ENCODE measurements at regions not wholly inside any gene's neighbourhood (a gene's known extent, or its start where the extent isn't known, plus 50 kb on each side); places are given as distances from the start of the nearest gene placed in this dataset.

GRCh38 chr1:234869182-234870019 lies 259.2 kb downstream of the TOMM20 start:
- Histone ChIP-seq H3K4me3 (no peak overlapping the region), H3K36me3 (no peaks in the 10 kb centered on the region), H3K27ac (no peak overlapping the region), H3K4me1 (no peaks in the 10 kb centered on the region), H3K9me3 (no peaks in the 10 kb centered on the region), H3K27me3 (no peaks in the 10 kb centered on the region)
- intact Hi-C loops (cut with DNase I; ENCODE audit: low total_unique reads) = no loop called here
- peak in 1 of 2 donors; percentile 8 for DNase-seq
- no peak for TF ChIP-seq CTCF (IDR thresholded peaks at IDR 0.05)
- no peak for TF ChIP-seq POLR2A (IDR thresholded peaks at IDR 0.05)

DNA sequence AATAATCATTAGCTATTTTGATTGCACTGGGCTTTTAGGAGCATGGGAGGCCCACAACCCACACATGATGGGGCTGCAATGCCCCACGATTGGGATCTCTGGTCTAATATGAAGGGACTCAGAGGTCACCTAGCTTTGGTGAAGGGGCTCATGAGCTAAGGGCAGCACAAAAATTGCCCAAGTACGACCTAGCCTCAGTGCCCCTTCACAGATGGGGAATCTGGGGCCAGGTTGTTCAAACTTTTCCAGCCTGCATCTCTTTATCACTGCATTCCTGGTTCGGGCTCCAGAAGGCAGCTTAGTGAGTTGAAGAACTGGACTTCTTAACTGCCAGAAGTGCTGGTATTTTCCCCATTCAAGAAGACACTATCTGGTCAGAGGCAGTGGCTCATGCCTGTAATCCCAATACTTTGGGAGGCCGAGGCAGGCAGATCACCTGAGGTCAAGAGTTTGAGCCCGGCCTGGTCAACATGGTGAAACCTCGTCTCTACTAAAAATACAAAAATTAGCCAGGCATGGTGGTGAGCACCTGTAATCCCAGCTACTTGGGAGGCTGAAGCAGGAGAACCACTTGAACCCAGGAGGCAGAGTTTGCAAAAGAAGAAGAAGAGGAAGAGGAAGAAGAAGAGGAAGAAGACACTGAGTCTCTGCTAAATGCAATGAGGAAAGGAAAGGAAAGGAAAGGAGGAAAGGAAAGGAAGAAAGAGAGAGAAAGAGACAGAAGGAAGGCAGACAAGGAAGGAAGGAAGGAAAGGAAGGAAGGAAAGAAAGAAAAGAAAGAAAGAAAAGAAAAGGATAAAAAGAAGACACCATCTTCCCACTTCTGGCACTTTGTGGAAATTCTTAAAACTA lies 258.5 kb upstream of the IRF2BP2 start:
- Histone ChIP-seq H3K36me3 (no peaks in the 10 kb centered on the region), H3K9me3 (no peaks in the 10 kb centered on the region), H3K27ac (no peak overlapping the region), H3K4me1 (peaks cover 0 to 3% of the 10 kb centered on the region in 2 donors), H3K4me3 (no peak overlapping the region), H3K27me3 (no peaks in the 10 kb centered on the region)
- peak in 1 of 2 donors; percentile 7 for DNase-seq
- TF ChIP-seq CTCF (IDR thresholded peaks at IDR 0.05) (no peak), POLR2A (IDR thresholded peaks at IDR 0.05) (no peak)
- intact Hi-C loops (cut with DNase I; ENCODE audit: low total_unique reads) = no loop called here

GRCh38 chr1:234866007-234866866 lies 256.3 kb upstream of the IRF2BP2 start:
- TF ChIP-seq CTCF (IDR thresholded peaks at IDR 0.05) (no peak), POLR2A (IDR thresholded peaks at IDR 0.05) (no peak)
- H3K27ac ChIP-seq = peak overlapping the region in 1 of 2 donors; percentile 38
- peak; percentile 67 to 71 for DNase-seq
- intact Hi-C loops (cut with DNase I; ENCODE audit: low total_unique reads) = no loop called here
- no peaks in the 10 kb centered on the region for H3K27me3 ChIP-seq
- no peaks in the 10 kb centered on the region for H3K36me3 ChIP-seq
- H3K4me1 ChIP-seq = peaks cover 4 to 9% of the 10 kb centered on the region in 2 donors
- H3K4me3 ChIP-seq = no peak overlapping the region
- H3K9me3 ChIP-seq = no peaks in the 10 kb centered on the region

DNA sequence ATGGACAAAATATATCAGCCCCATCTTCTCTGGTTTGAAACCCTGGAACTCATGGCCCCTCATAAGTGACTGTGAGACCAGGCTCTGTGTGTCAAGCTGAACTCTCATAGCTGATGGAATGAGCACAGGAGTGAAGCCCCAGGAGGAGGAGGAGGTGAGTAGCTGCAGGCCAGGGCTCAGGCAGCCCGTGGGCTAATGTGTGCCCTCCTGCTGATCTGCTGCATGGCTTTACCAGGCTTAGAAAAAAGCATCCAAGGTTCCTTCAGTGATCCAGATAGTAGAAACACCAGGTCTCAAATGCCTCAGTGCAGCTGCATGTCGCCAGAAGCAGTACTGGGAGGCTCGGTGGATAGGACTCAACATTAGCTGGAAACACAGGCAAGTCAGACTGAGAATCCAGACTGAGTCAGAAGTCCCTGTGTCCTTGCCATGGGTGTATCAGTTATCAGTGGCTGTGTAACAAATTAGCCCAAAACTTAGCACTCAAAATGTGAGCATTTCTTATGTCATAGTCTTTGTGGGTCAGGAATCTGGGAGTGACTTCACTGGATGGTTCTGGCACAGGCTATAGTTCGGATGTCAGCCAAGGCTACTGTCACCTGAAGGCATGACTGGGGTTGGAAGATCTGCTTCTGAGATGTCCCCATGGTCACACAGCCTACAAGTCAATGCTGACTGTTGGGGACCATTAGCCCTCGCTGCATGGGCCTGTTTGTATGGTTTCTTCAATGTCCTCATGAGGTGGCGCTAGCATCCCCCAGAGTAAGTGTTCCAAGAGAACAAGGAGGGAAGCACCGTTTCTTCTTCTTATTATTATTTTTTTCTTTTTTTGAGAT lies 255.4 kb upstream of the IRF2BP2 start:
- no peak overlapping the region for H3K4me3 ChIP-seq
- H3K4me1 ChIP-seq = peaks cover 4 to 9% of the 10 kb centered on the region in 2 donors
- intact Hi-C loops (cut with DNase I; ENCODE audit: low total_unique reads) = no loop called here
- H3K27ac ChIP-seq = no peak overlapping the region
- DNase-seq = peak in 1 of 2 donors; percentile 12
- H3K36me3 ChIP-seq = no peaks in the 10 kb centered on the region
- TF ChIP-seq POLR2A (IDR thresholded peaks at IDR 0.05) = no peak
- no peak for TF ChIP-seq CTCF (IDR thresholded peaks at IDR 0.05)
- H3K27me3 ChIP-seq = no peaks in the 10 kb centered on the region
- no peaks in the 10 kb centered on the region for H3K9me3 ChIP-seq

Measured in uterus (tissue), 3 donors.